GM19463 (cell line): ENCODE measurements at regions not wholly inside any gene's neighbourhood (a gene's known extent, or its start where the extent isn't known, plus 50 kb on each side); places are given as distances from the start of the nearest gene placed in this dataset.
"Not testable (repeated sequence)": the region's sequence is repeated elsewhere in the genome, so short reads cannot be mapped to it uniquely, and the experiment has no call there.

Experiments used
- ATAC-seq: cut with Tn5 transposase; IDR thresholded peaks from one replicate; pipeline ENCODE4 v1.9.1; 2021; ENCODE audit warnings: mild to moderate bottlenecking, moderate library complexity; ENCODE audit not compliant: unreplicated experiment

- no peak for ATAC-seq
Measured at GRCh38 chr4:147219145-147219544, 261.8 kb upstream of the EDNRA start.

- ATAC-seq = no peak
Measured at GRCh38 chr4:147220833-147221232, 260.1 kb upstream of the EDNRA start.

GRCh38 chr4:147222906-147223305 lies 258.0 kb upstream of the EDNRA start:
- no peak for ATAC-seq

- ATAC-seq = no peak
Measured at GRCh38 chr4:147223576-147223975, 257.3 kb upstream of the EDNRA start.

- no peak for ATAC-seq
Measured at GRCh38 chr4:147236806-147237205, 244.1 kb upstream of the EDNRA start.

- no peak for ATAC-seq
Measured at GRCh38 chr4:147244786-147245185, 236.1 kb upstream of the EDNRA start.

GRCh38 chr4:147246096-147246495 lies 234.8 kb upstream of the EDNRA start:
- ATAC-seq = no peak

- ATAC-seq = not testable (repeated sequence)
Measured at GRCh38 chr4:147246528-147246927, 234.4 kb upstream of the EDNRA start.

GRCh38 chr4:147247579-147247978 lies 233.3 kb upstream of the EDNRA start:
- no peak for ATAC-seq

- no peak for ATAC-seq
Measured at GRCh38 chr4:147250062-147250461, 230.8 kb upstream of the EDNRA start.

GRCh38 chr4:147255268-147255667 lies 225.6 kb upstream of the EDNRA start:
- not testable (repeated sequence) for ATAC-seq

GRCh38 chr4:147259271-147259670 lies 221.6 kb upstream of the EDNRA start:
- not testable (repeated sequence) for ATAC-seq

GRCh38 chr4:147284256-147284835 lies 196.6 kb upstream of the EDNRA start:
- no peak for ATAC-seq

GRCh38 chr4:147284935-147285334 lies 196.0 kb upstream of the EDNRA start:
- no peak for ATAC-seq

GRCh38 chr4:147285751-147286150 lies 195.1 kb upstream of the EDNRA start:
- no peak for ATAC-seq

- ATAC-seq = no peak
Measured at GRCh38 chr4:147286846-147287587, 193.9 kb upstream of the EDNRA start.

GRCh38 chr4:147287588-147287890 lies 193.4 kb upstream of the EDNRA start:
- no peak for ATAC-seq

GRCh38 chr4:147288512-147288911 lies 192.4 kb upstream of the EDNRA start:
- ATAC-seq = no peak

GRCh38 chr4:147289181-147289580 lies 191.7 kb upstream of the EDNRA start:
- no peak for ATAC-seq

- not testable (repeated sequence) for ATAC-seq
Measured at GRCh38 chr4:147292604-147293313, 188.1 kb upstream of the EDNRA start.

- ATAC-seq = not testable (repeated sequence)
Measured at GRCh38 chr4:147293314-147293677, 187.6 kb upstream of the EDNRA start.

- no peak for ATAC-seq
Measured at GRCh38 chr4:147299205-147299604, 181.7 kb upstream of the EDNRA start.
